K562 (cell line): ENCODE measurements at regions not wholly inside any gene's neighbourhood (a gene's known extent, or its start where the extent isn't known, plus 50 kb on each side); places are given as distances from the start of the nearest gene placed in this dataset.

Experiments
- BRF1 ChIP-seq: IDR thresholded peaks from 3 replicates; pipeline ENCODE4 v1.6.1; 2011; ENCODE audit warnings: borderline replicate concordance, mild to moderate bottlenecking; ENCODE audit not compliant: insufficient read length; ENCODE audit errors: extremely low read depth
- COPS2 ChIP-seq: fragments of 450-650 bp; conservative IDR thresholded peaks from 2 replicates; pipeline ENCODE4 v1.6.1; 2016; ENCODE audit warnings: mild to moderate bottlenecking, moderate library complexity
- HSF4 ChIP-seq: fragments of 250-450 bp; sonication (Bioruptor Pico); IDR thresholded peaks from 2 replicates; pipeline ENCODE4 v2.1.2; 2022; ENCODE audit warnings: mild to moderate bottlenecking, moderate library complexity, borderline replicate concordance
- NFATC3 ChIP-seq: fragments of 450-650 bp; IDR thresholded peaks from 2 replicates; pipeline ENCODE4 v1.6.1; 2017; ENCODE audit warnings: mild to moderate bottlenecking
- SRF ChIP-seq, 2 experiments: fragments of 250-450, 450-650 bp in 1 of 2; sonication (Bioruptor Pico) in 1 of 2; sonication (generic) in 1 of 2; formaldehyde crosslinking; IDR thresholded peaks; 2 replicates each; pipeline versions ENCODE4 v1.5.0 to v1.5.1; 2020 to 2022; ENCODE audit warnings: mild to moderate bottlenecking in 1 of 2, missing genetic modification reagents in 1 of 2
- ZNF311 ChIP-seq: fragments of 250-450 bp; sonication (Bioruptor Pico); IDR thresholded peaks from 2 replicates; pipeline ENCODE4 v1.4.0; 2020; ENCODE audit warnings: mild to moderate bottlenecking, moderate library complexity
- TF ChIP-seq, protein P1 (sequence below): IDR thresholded peaks from 2 replicates; pipeline ENCODE4 v1.6.1; 2016; ENCODE audit warnings: missing genetic modification characterization, missing compliant biosample characterization
- TF ChIP-seq, protein P2 (sequence below), 2 experiments: fragments of 450-650 bp; IDR thresholded peaks; 2 replicates each; pipeline ENCODE4 v1.6.1; 2016; ENCODE audit warnings: mild to moderate bottlenecking in 2 of 2, borderline replicate concordance in 1 of 2, low read depth in 1 of 2, moderate library complexity in 1 of 2
- TF ChIP-seq, protein P3 (sequence below): fragments of 250-450 bp; sonication (Bioruptor Pico); IDR thresholded peaks from 2 replicates; pipeline ENCODE4 v1.4.0; 2020; ENCODE audit warnings: borderline replicate concordance
- TF ChIP-seq, protein P4 (sequence below): fragments of 450-650 bp; formaldehyde crosslinking; IDR thresholded peaks from 2 replicates; pipeline ENCODE4 v1.4.0; 2020; ENCODE audit warnings: mild to moderate bottlenecking
- TF ChIP-seq, protein P5 (sequence below): fragments of 250-450 bp; sonication (Bioruptor Pico); IDR thresholded peaks from 2 replicates; pipeline ENCODE4 v1.8.0; 2021; ENCODE audit warnings: borderline replicate concordance, mild to moderate bottlenecking, moderate library complexity; ENCODE audit not compliant: poor library complexity, severe bottlenecking

DNA sequence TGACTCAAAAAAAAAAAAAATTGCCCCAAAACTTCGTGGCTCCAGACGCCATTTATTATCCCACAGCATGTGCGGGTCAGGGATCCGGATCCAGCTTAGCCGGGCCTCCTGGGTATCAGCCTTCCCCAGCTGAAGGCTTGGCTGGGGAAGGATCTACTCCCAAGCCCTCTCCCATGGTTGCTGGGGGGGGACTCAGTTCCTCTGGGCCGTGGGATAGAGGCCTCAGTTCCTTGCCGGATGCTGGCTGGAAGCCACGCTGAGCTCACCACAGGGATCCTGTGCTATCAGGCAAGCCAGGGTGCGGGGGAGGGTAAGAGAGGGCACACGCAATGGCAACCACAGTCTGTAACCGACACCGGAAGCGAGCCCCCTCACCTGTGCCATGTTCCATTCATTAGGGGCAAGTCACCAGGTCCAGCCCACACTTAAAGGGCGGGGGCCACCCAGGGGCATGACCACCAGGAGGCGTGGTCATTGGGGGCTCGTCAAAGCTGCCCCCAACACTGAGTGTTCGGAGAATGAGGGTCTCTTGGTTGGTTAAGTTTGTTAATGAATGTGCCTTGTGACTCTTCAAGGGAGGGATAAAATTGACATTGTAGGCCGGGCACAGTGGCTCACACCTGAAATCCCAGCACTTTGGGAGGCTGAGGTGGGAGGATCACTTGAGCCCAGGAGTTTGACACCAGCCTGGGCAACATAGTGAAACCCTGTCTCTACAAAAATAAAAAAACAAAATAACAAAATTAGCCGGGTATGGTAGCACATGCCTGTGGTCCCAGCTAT lies 210.0 kb upstream of the GSE1 start (continued):
- TF ChIP-seq, protein P1, sequence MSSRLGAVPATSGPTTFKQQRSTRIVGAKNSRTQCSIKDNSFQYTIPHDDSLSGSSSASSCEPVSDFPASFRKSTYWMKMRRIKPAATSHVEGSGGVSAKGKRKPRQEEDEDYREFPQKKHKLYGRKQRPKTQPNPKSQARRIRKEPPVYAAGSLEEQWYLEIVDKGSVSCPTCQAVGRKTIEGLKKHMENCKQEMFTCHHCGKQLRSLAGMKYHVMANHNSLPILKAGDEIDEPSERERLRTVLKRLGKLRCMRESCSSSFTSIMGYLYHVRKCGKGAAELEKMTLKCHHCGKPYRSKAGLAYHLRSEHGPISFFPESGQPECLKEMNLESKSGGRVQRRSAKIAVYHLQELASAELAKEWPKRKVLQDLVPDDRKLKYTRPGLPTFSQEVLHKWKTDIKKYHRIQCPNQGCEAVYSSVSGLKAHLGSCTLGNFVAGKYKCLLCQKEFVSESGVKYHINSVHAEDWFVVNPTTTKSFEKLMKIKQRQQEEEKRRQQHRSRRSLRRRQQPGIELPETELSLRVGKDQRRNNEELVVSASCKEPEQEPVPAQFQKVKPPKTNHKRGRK (tag) = no peak
- no peak for TF ChIP-seq HSF4 (CRISPR knock-in tag)
- 0 out of 4 replicates have a peak, but pooled peaks have one; percentile 21 to 27 for TF ChIP-seq SRF (CRISPR knock-in tag; IDR thresholded peaks at IDR 0.05)
- peak; percentile 89 for TF ChIP-seq ZNF311
- no peak for TF ChIP-seq BRF1
- TF ChIP-seq, protein P2, sequence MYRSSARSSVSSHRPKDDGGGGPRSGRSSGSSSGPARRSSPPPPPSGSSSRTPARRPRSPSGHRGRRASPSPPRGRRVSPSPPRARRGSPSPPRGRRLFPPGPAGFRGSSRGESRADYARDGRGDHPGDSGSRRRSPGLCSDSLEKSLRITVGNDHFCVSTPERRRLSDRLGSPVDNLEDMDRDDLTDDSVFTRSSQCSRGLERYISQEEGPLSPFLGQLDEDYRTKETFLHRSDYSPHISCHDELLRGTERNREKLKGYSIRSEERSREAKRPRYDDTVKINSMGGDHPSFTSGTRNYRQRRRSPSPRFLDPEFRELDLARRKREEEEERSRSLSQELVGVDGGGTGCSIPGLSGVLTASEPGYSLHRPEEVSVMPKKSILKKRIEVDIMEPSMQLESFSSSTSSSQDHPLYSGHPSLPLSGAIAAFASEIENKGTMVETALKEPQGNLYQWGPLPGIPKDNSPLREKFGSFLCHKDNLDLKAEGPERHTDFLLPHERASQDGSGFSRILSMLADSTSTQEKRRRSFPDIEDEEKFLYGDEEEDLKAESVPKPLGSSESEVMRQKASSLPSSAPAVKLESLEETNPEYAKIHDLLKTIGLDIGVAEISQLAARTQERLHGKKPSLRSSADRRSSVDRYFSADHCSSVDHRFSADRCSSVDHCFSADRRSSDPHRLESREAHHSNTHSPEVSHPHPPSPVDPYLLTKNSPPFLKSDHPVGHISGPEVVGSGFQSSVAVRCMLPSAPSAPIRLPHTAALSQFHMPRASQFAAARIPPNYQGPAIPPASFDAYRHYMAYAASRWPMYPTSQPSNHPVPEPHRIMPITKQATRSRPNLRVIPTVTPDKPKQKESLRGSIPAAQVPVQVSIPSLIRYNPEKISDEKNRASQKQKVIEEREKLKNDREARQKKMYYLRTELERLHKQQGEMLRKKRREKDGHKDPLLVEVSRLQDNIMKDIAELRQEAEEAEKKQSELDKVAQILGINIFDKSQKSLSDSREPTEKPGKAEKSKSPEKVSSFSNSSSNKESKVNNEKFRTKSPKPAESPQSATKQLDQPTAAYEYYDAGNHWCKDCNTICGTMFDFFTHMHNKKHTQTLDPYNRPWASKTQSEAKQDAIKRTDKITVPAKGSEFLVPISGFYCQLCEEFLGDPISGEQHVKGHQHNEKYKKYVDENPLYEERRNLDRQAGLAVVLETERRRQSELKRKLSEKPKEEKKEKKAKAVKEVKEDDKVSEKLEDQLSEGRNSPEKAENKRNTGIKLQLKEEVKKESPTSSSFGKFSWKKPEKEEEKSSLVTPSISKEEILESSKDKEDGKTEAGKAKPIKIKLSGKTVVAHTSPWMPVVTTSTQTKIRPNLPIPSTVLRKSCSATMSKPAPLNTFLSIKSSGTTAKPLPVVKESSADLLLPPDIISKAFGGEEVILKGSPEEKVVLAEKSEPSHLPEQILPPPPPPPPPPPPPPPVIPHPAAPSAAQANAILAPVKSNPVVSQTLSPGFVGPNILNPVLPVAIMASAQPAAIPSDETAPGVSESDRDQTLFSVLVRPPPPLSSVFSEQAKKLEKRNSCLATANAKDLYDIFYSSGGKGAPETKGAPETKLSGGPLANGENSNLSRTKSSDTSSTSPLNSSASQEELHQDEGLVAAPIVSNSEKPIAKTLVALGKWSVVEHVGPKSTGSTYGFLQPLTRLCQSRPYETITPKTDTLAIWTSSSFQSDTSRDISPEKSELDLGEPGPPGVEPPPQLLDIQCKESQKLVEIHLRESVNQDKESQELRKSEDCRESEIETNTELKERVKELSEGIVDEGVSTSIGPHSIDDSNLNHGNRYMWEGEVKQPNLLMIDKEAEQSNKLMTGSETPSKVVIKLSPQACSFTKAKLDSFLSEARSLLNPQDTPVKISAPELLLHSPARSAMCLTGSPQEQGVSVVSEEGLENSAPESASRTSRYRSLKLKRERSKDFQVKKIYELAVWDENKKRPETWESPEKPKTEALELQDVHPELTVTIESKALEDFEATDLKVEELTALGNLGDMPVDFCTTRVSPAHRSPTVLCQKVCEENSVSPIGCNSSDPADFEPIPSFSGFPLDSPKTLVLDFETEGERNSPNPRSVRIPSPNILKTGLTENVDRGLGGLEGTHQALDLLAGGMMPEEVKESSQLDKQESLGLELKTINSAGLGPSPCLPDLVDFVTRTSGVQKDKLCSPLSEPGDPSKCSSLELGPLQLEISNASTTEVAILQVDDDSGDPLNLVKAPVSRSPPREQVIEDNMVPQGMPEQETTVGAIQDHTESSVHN (IDR thresholded peaks at IDR 0.05; ENCODE audit: borderline replicate concordance in 1 of 2, low read depth in 1 of 2) = no peak
- TF ChIP-seq, protein P3, sequence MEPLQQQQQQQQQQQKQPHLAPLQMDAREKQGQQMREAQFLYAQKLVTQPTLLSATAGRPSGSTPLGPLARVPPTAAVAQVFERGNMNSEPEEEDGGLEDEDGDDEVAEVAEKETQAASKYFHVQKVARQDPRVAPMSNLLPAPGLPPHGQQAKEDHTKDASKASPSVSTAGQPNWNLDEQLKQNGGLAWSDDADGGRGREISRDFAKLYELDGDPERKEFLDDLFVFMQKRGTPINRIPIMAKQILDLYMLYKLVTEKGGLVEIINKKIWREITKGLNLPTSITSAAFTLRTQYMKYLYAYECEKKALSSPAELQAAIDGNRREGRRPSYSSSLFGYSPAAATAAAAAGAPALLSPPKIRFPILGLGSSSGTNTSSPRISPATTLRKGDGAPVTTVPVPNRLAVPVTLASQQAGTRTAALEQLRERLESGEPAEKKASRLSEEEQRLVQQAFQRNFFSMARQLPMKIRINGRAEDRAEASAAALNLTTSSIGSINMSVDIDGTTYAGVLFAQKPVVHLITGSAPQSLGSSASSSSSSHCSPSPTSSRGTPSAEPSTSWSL = no peak
- TF ChIP-seq, protein P4, sequence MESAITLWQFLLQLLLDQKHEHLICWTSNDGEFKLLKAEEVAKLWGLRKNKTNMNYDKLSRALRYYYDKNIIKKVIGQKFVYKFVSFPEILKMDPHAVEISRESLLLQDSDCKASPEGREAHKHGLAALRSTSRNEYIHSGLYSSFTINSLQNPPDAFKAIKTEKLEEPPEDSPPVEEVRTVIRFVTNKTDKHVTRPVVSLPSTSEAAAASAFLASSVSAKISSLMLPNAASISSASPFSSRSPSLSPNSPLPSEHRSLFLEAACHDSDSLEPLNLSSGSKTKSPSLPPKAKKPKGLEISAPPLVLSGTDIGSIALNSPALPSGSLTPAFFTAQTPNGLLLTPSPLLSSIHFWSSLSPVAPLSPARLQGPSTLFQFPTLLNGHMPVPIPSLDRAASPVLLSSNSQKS (CRISPR knock-in tag) = no peak
- TF ChIP-seq, protein P5, sequence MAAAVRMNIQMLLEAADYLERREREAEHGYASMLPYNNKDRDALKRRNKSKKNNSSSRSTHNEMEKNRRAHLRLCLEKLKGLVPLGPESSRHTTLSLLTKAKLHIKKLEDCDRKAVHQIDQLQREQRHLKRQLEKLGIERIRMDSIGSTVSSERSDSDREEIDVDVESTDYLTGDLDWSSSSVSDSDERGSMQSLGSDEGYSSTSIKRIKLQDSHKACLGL (CRISPR knock-in tag) = no peak
- no peak for TF ChIP-seq NFATC3
- no peak for TF ChIP-seq COPS2
